Stimulated activated naive B cell treated with anti-CD40 and anti-IgM and Interleukin-4, amounts not matched to agents 10 μg/mL and 1 μg/mL and 100 μg/mL, for 72 hours (primary cell): ENCODE measurements at regions not wholly inside any gene's neighbourhood (a gene's known extent, or its start where the extent isn't known, plus 50 kb on each side); places are given as distances from the start of the nearest gene placed in this dataset.
"Not testable (repeated sequence)": the region's sequence is repeated elsewhere in the genome, so short reads cannot be mapped to it uniquely, and the experiment has no call there.

ENCODE experiments used
- ATAC-seq, 2 donors: fragments of 150-1000 bp; cut with Tn5 transposase; replicated peaks; 2 replicates each; pipeline ENCODE4 v1.10.0; 2021; ENCODE audit warnings: moderate library complexity in 1 of 2
- DNase-seq: peaks from one replicate; pipeline ENCODE4 v3.0.0; 2021
- H3K27ac Mint-ChIP-seq: one replicate; pipeline ENCODE4 v1.8.0; 2022; ENCODE audit warnings: mild to moderate bottlenecking, mixed read lengths
- H3K27me3 Mint-ChIP-seq, 2 donors: one replicate each; pipeline ENCODE4 v1.8.0; 2022; ENCODE audit warnings: mixed read lengths in 2 of 2
- H3K36me3 Mint-ChIP-seq, 2 donors: one replicate each; pipeline ENCODE4 v1.8.0; 2022; ENCODE audit warnings: mixed read lengths in 2 of 2, mild to moderate bottlenecking in 1 of 2
- H3K4me1 Mint-ChIP-seq, 2 donors: one replicate each; pipeline ENCODE4 v1.8.0; 2022; ENCODE audit warnings: mixed read lengths in 2 of 2, mild to moderate bottlenecking in 1 of 2
- H3K4me3 Mint-ChIP-seq, 2 donors: one replicate each; pipeline ENCODE4 v1.8.0; 2022; ENCODE audit warnings: mild to moderate bottlenecking in 2 of 2, mixed read lengths in 2 of 2, moderate library complexity in 1 of 2
- H3K9me3 Mint-ChIP-seq, 2 donors: one replicate each; pipeline ENCODE4 v1.8.0; 2022; ENCODE audit warnings: mixed read lengths in 2 of 2, mild to moderate bottlenecking in 1 of 2

GRCh38 chr11:42773729-42774128 is 538.1 kb upstream of the API5 start:
- no peaks in the 10 kb centered on the region for H3K4me1 Mint-ChIP-seq
- DNase-seq (no peak), ATAC-seq (no peak)
- H3K4me3 Mint-ChIP-seq: no peak overlapping the region
- H3K9me3 Mint-ChIP-seq: no peaks in the 10 kb centered on the region
- no peaks in the 10 kb centered on the region for H3K27me3 Mint-ChIP-seq
- H3K27ac Mint-ChIP-seq: no peak overlapping the region
- no peaks in the 10 kb centered on the region for H3K36me3 Mint-ChIP-seq

GRCh38 chr11:42774567-42774966 is 537.2 kb upstream of the API5 start:
- H3K27me3 Mint-ChIP-seq: no peaks in the 10 kb centered on the region
- H3K9me3 Mint-ChIP-seq: no peaks in the 10 kb centered on the region
- H3K4me3 Mint-ChIP-seq: no peak overlapping the region
- no peak for DNase-seq
- no peaks in the 10 kb centered on the region for H3K4me1 Mint-ChIP-seq
- no peaks in the 10 kb centered on the region for H3K36me3 Mint-ChIP-seq
- no peak for ATAC-seq
- no peak overlapping the region for H3K27ac Mint-ChIP-seq

GRCh38 chr11:42777776-42778175 is 534.0 kb upstream of the API5 start:
- no peak for ATAC-seq
- no peaks in the 10 kb centered on the region for H3K36me3 Mint-ChIP-seq
- no peaks in the 10 kb centered on the region for H3K9me3 Mint-ChIP-seq
- no peaks in the 10 kb centered on the region for H3K4me1 Mint-ChIP-seq
- H3K4me3 Mint-ChIP-seq: no peak overlapping the region
- DNase-seq: no peak
- no peak overlapping the region for H3K27ac Mint-ChIP-seq
- no peaks in the 10 kb centered on the region for H3K27me3 Mint-ChIP-seq

- Mint-ChIP-seq H3K9me3 (no peaks in the 10 kb centered on the region), H3K36me3 (no peaks in the 10 kb centered on the region), H3K4me1 (no peaks in the 10 kb centered on the region), H3K4me3 (no peak overlapping the region), H3K27me3 (no peaks in the 10 kb centered on the region), H3K27ac (no peak overlapping the region)
- ATAC-seq (no peak), DNase-seq (no peak)
These were observed 533.6 kb upstream of the API5 start for GRCh38 chr11:42778193-42778592.

GRCh38 chr11:42779555-42779954 is 532.2 kb upstream of the API5 start:
- no peaks in the 10 kb centered on the region for H3K27me3 Mint-ChIP-seq
- no peaks in the 10 kb centered on the region for H3K36me3 Mint-ChIP-seq
- ATAC-seq (no peak), DNase-seq (no peak)
- no peak overlapping the region for H3K27ac Mint-ChIP-seq
- H3K4me3 Mint-ChIP-seq: no peak overlapping the region
- no peaks in the 10 kb centered on the region for H3K4me1 Mint-ChIP-seq
- peaks cover 0 to under 1% of the 10 kb centered on the region in 2 donors for H3K9me3 Mint-ChIP-seq

GRCh38 chr11:42786981-42787380 is 524.8 kb upstream of the API5 start:
- Mint-ChIP-seq H3K36me3 (no peaks in the 10 kb centered on the region), H3K4me3 (no peak overlapping the region), H3K9me3 (peaks cover 0 to 5% of the 10 kb centered on the region in 2 donors), H3K4me1 (no peaks in the 10 kb centered on the region), H3K27ac (no peak overlapping the region), H3K27me3 (no peaks in the 10 kb centered on the region)
- ATAC-seq: no peak
- DNase-seq: no peak

- H3K27ac Mint-ChIP-seq, ATAC-seq, H3K9me3 Mint-ChIP-seq: not testable (repeated sequence)
These were observed 516.3 kb upstream of the API5 start for GRCh38 chr11:42795483-42795882.

GRCh38 chr11:42800041-42800440 is 511.8 kb upstream of the API5 start:
- Mint-ChIP-seq H3K36me3 (no peaks in the 10 kb centered on the region), H3K4me1 (no peaks in the 10 kb centered on the region), H3K27ac (no peak overlapping the region), H3K4me3 (no peak overlapping the region), H3K27me3 (no peaks in the 10 kb centered on the region), H3K9me3 (peaks cover 5 to 8% of the 10 kb centered on the region in 2 donors)
- DNase-seq (no peak), ATAC-seq (no peak)

More at GRCh38 chr11:42795483-42795882, 516.3 kb upstream of the API5 start:
- H3K36me3 Mint-ChIP-seq, DNase-seq, H3K4me3 Mint-ChIP-seq, H3K4me1 Mint-ChIP-seq, H3K27me3 Mint-ChIP-seq: not testable (repeated sequence)

GRCh38 chr11:42802201-42802899 is 509.4 kb upstream of the API5 start:
- peaks cover 7 to 8% of the 10 kb centered on the region in 2 donors for H3K9me3 Mint-ChIP-seq
- no peaks in the 10 kb centered on the region for H3K27me3 Mint-ChIP-seq
- no peak overlapping the region for H3K27ac Mint-ChIP-seq
- H3K4me1 Mint-ChIP-seq: no peaks in the 10 kb centered on the region
- no peak overlapping the region for H3K4me3 Mint-ChIP-seq
- DNase-seq (no peak), ATAC-seq (no peak)
- no peaks in the 10 kb centered on the region for H3K36me3 Mint-ChIP-seq

- Mint-ChIP-seq H3K4me1 (no peaks in the 10 kb centered on the region), H3K27ac (no peak overlapping the region), H3K9me3 (peaks cover 0 to 6% of the 10 kb centered on the region in 2 donors), H3K27me3 (no peaks in the 10 kb centered on the region), H3K36me3 (no peaks in the 10 kb centered on the region), H3K4me3 (no peak overlapping the region)
- DNase-seq (no peak), ATAC-seq (no peak)
These were observed 505.6 kb upstream of the API5 start for GRCh38 chr11:42806191-42806590.

- Mint-ChIP-seq H3K27me3 (no peaks in the 10 kb centered on the region), H3K4me1 (no peaks in the 10 kb centered on the region), H3K9me3 (peaks cover 0 to 3% of the 10 kb centered on the region in 2 donors), H3K36me3 (no peaks in the 10 kb centered on the region), H3K27ac (no peak overlapping the region), H3K4me3 (no peak overlapping the region)
- no peak for ATAC-seq
- no peak for DNase-seq
These were observed 499.4 kb upstream of the API5 start for GRCh38 chr11:42812361-42812760.

- peaks cover 0 to 3% of the 10 kb centered on the region in 2 donors for H3K9me3 Mint-ChIP-seq
- DNase-seq (no peak), ATAC-seq (no peak)
- H3K27ac Mint-ChIP-seq: no peak overlapping the region
- no peaks in the 10 kb centered on the region for H3K36me3 Mint-ChIP-seq
- H3K4me3 Mint-ChIP-seq: no peak overlapping the region
- H3K4me1 Mint-ChIP-seq: no peaks in the 10 kb centered on the region
- H3K27me3 Mint-ChIP-seq: no peaks in the 10 kb centered on the region
These were observed 498.8 kb upstream of the API5 start for GRCh38 chr11:42812960-42813359.

GRCh38 chr11:42816471-42816870 is 495.3 kb upstream of the API5 start:
- Mint-ChIP-seq H3K4me1 (no peaks in the 10 kb centered on the region), H3K4me3 (no peak overlapping the region), H3K27ac (no peak overlapping the region), H3K27me3 (no peaks in the 10 kb centered on the region), H3K36me3 (no peaks in the 10 kb centered on the region), H3K9me3 (no peaks in the 10 kb centered on the region)
- ATAC-seq: no peak
- DNase-seq: no peak

GRCh38 chr11:42819126-42819525 is 492.7 kb upstream of the API5 start:
- Mint-ChIP-seq H3K9me3 (no peaks in the 10 kb centered on the region), H3K27me3 (no peaks in the 10 kb centered on the region), H3K36me3 (no peaks in the 10 kb centered on the region), H3K4me1 (no peaks in the 10 kb centered on the region), H3K27ac (no peak overlapping the region), H3K4me3 (no peak overlapping the region)
- DNase-seq (no peak), ATAC-seq (no peak)

- H3K4me3 Mint-ChIP-seq, DNase-seq, H3K27me3 Mint-ChIP-seq, H3K4me1 Mint-ChIP-seq, H3K27ac Mint-ChIP-seq, ATAC-seq, H3K36me3 Mint-ChIP-seq, H3K9me3 Mint-ChIP-seq: not testable (repeated sequence)
These were observed 489.6 kb upstream of the API5 start for GRCh38 chr11:42822188-42822587.

- Mint-ChIP-seq H3K4me3 (no peak overlapping the region), H3K36me3 (no peaks in the 10 kb centered on the region), H3K27me3 (no peaks in the 10 kb centered on the region), H3K27ac (no peak overlapping the region), H3K4me1 (no peaks in the 10 kb centered on the region), H3K9me3 (peaks cover 0 to 3% of the 10 kb centered on the region in 2 donors)
- no peak for DNase-seq
- ATAC-seq: no peak
These were observed 488.2 kb upstream of the API5 start for GRCh38 chr11:42823546-42823945.
